Esophagus squamous epithelium (tissue), 5 donors: ENCODE measurements at regions not wholly inside any gene's neighbourhood (a gene's known extent, or its start where the extent isn't known, plus 50 kb on each side); places are given as distances from the start of the nearest gene placed in this dataset.

Experiments
- DNase-seq: peaks from one replicate; lab custom pipeline; 2025; lab: John Stamatoyannopoulos, UW
- H3K27ac ChIP-seq, 4 donors: fragments of 200-600 bp; sonication (generic); one replicate each; pipeline ENCODE4 v1.5.1; 2016 to 2019; ENCODE audit warnings: mild to moderate bottlenecking in 1 of 4
- H3K27me3 ChIP-seq, 4 donors: fragments of 200-600 bp; sonication (generic); 1 replicate in 3 of 4; 2 replicates in 1 of 4; pipeline versions ENCODE4 v1.5.1 to v1.6.0; 2017 to 2021; ENCODE audit warnings: antibody characterized with exemption in 1 of 4
- H3K36me3 ChIP-seq, 3 donors: fragments of 200-600 bp; sonication (generic); one replicate each; pipeline ENCODE4 v1.5.1; 2016 to 2019
- H3K4me1 ChIP-seq, 3 donors: fragments of 200-600 bp; sonication (generic); one replicate each; pipeline ENCODE4 v1.5.1; 2017 to 2019
- H3K4me3 ChIP-seq, 4 donors: fragments of 200-600 bp; sonication (generic); 1 replicate in 3 of 4; 2 replicates in 1 of 4; pipeline ENCODE4 v1.5.1; 2016 to 2019; ENCODE audit warnings: mild to moderate bottlenecking in 2 of 4, moderate library complexity in 1 of 4
- H3K9me3 ChIP-seq, 3 donors: fragments of 200-600 bp; sonication (generic); one replicate each; pipeline ENCODE4 v1.5.1; 2016 to 2019
- POLR2A ChIP-seq, 4 donors: fragments of 450-650 bp; IDR thresholded peaks; one replicate each; pipeline ENCODE4 v1.6.1; 2017; ENCODE audit warnings: antibody characterized with exemption in 4 of 4, mild to moderate bottlenecking in 4 of 4, moderate library complexity in 3 of 4
- WGBS, 2 donors: methylation state at CpG; one replicate each; pipeline ENCODE4 v1.1.5; 2018; 5-methylcytosine and 5-hydroxymethylcytosine counted together
- intact Hi-C: fragments of 100-400 bp; cut with DNase I; formaldehyde crosslinking; loops from one replicate; pipeline ENCODE4 v1.15.0; 2022
- TF ChIP-seq, protein P1 (sequence below), 6 experiments: fragments of 450-650 bp in 4 of 6; fragments of 200-600 bp in 2 of 6; sonication (generic) in 2 of 6; IDR thresholded peaks; one replicate each; pipeline ENCODE4 v1.5.1; 2016 to 2019; ENCODE audit warnings: antibody characterized with exemption in 6 of 6, mild to moderate bottlenecking in 4 of 6, moderate library complexity in 4 of 6
- donor health status: DM: yes; HTN: yes; CAD: no.

DNA sequence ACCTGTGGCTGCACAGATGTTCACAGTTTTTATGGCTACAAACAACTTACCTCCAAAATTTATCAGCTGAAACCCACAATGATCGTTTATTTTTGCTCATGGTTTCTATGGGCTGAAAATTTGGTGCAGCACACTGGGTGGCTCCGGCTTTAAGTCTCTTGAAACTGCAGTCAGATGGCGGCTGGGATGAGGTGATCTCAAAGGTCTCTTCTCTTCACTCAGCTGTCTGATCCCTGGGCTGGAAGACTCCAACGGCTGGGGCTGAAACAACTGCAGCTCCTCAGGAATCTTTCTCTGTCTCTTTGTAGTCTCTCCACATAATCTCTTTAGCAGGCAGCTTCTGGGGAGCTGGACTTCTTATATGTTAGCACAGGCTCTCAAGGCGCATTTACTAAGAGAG, 117.3 kb upstream of the FAT3 start:
- TF ChIP-seq POLR2A (IDR thresholded peaks at IDR 0.05): no peak
- TF ChIP-seq, protein P1, sequence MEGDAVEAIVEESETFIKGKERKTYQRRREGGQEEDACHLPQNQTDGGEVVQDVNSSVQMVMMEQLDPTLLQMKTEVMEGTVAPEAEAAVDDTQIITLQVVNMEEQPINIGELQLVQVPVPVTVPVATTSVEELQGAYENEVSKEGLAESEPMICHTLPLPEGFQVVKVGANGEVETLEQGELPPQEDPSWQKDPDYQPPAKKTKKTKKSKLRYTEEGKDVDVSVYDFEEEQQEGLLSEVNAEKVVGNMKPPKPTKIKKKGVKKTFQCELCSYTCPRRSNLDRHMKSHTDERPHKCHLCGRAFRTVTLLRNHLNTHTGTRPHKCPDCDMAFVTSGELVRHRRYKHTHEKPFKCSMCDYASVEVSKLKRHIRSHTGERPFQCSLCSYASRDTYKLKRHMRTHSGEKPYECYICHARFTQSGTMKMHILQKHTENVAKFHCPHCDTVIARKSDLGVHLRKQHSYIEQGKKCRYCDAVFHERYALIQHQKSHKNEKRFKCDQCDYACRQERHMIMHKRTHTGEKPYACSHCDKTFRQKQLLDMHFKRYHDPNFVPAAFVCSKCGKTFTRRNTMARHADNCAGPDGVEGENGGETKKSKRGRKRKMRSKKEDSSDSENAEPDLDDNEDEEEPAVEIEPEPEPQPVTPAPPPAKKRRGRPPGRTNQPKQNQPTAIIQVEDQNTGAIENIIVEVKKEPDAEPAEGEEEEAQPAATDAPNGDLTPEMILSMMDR (IDR thresholded peaks at IDR 0.05): no peak
- intact Hi-C loops: no loop called here

DNA sequence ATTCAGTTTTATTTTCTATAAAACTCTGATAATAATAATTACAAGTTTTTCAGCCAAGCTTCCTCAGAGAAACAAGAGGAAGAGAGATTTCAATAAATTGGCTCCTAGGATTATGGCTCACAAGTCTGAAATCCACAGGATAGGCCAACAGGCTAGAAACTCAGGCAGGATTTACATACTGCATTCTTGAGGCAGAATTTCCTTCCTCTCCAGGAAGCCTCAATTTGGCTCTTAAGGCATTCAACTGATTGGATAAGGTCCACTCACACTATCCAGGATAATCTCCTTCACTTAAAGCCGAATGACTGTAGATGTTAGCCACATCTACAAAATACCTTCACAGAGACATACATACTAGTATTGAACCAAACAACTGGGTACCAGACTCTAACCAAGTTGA, 120.3 kb upstream of the FAT3 start:
- WGBS, 2 donors: 67% methylated on average over 1 of the region's 1 CpG
- Histone ChIP-seq H3K4me1 (no peaks in the 10 kb centered on the region), H3K36me3 (no peaks in the 10 kb centered on the region), H3K9me3 (no peaks in the 10 kb centered on the region), H3K27ac (no peak overlapping the region), H3K27me3 (no peaks in the 10 kb centered on the region), H3K4me3 (no peak overlapping the region)
- intact Hi-C loops: no loop called here
- no peak for DNase-seq
- no peak for TF ChIP-seq POLR2A (IDR thresholded peaks at IDR 0.05)
- TF ChIP-seq, protein P1 (IDR thresholded peaks at IDR 0.05): no peak

More for the DNA sequence above, 117.3 kb upstream of the FAT3 start:
- Histone ChIP-seq H3K9me3 (no peaks in the 10 kb centered on the region), H3K27ac (no peak overlapping the region), H3K27me3 (no peaks in the 10 kb centered on the region), H3K36me3 (no peaks in the 10 kb centered on the region), H3K4me1 (no peaks in the 10 kb centered on the region), H3K4me3 (no peak overlapping the region)
- DNase-seq: no peak
- 56 to 69% methylated on average over 4 to 5 of the region's 5 CpGs for WGBS, 2 donors

- Histone ChIP-seq H3K27me3 (no peaks in the 10 kb centered on the region), H3K4me1 (no peaks in the 10 kb centered on the region), H3K4me3 (no peak overlapping the region), H3K27ac (no peak overlapping the region), H3K36me3 (no peaks in the 10 kb centered on the region), H3K9me3 (no peaks in the 10 kb centered on the region)
- intact Hi-C loops: no loop called here
- no peak for DNase-seq
- TF ChIP-seq, protein P1 (IDR thresholded peaks at IDR 0.05): no peak
- TF ChIP-seq POLR2A (IDR thresholded peaks at IDR 0.05): no peak
- WGBS, 2 donors: 26 to 31% methylated on average over 1 of the region's 1 CpG
Observed at GRCh38 chr11:92101920-92102319, 122.7 kb upstream of the FAT3 start.

DNA sequence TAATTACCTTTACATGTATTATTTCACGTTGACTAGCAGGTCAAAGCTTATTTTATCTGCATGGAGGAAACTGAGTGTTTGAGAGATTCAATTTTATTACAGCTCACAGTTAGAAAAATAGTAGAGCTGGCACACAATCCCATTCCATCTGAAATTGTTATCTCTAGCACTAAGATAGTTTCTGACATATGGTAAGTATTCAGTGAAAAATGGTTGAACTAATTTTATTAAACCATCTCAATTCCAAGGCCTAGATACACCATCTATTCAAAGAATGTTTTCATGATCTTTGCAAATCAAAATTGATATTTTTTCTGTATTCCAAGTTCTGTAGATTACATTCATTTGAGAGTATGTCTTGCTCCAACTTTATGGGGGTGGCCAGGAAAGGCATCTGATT, 125.4 kb upstream of the FAT3 start:
- 70 to 74% methylated on average over 1 of the region's 1 CpG for WGBS, 2 donors
- no peaks in the 10 kb centered on the region for H3K4me1 ChIP-seq
- no peak for TF ChIP-seq POLR2A (IDR thresholded peaks at IDR 0.05)
- TF ChIP-seq, protein P1 (IDR thresholded peaks at IDR 0.05): no peak
- no peaks in the 10 kb centered on the region for H3K27me3 ChIP-seq
- no peak overlapping the region for H3K27ac ChIP-seq
- H3K4me3 ChIP-seq: no peak overlapping the region
- no peak for DNase-seq
- intact Hi-C loops: no loop called here
- no peaks in the 10 kb centered on the region for H3K9me3 ChIP-seq
- H3K36me3 ChIP-seq: no peaks in the 10 kb centered on the region

- WGBS, 2 donors: 60 to 84% methylated on average over 2 of the region's 2 CpGs
- TF ChIP-seq, protein P1 (IDR thresholded peaks at IDR 0.05): no peak
- TF ChIP-seq POLR2A (IDR thresholded peaks at IDR 0.05): no peak
- H3K4me3 ChIP-seq: no peak overlapping the region
Observed at GRCh38 chr11:92098172-92098571, 126.4 kb upstream of the FAT3 start.

More at GRCh38 chr11:92098172-92098571, 126.4 kb upstream of the FAT3 start:
- H3K27ac ChIP-seq: no peak overlapping the region
- no peaks in the 10 kb centered on the region for H3K27me3 ChIP-seq
- intact Hi-C loops: no loop called here
- no peaks in the 10 kb centered on the region for H3K9me3 ChIP-seq
- no peaks in the 10 kb centered on the region for H3K4me1 ChIP-seq
- DNase-seq: no peak
- H3K36me3 ChIP-seq: no peaks in the 10 kb centered on the region
